HEK293 (cell line): ENCODE measurements at regions not wholly inside any gene's neighbourhood (a gene's known extent, or its start where the extent isn't known, plus 50 kb on each side); places are given as distances from the start of the nearest gene placed in this dataset.

Experiments
- CTCF ChIA-PET: fragments of 350-600 bp; formaldehyde crosslinking; extraction: SDS; loops from one replicate; lab custom pipeline; 2021; ENCODE audit warnings: antibody characterized with exemption; lab: Yijun Ruan, JAX
- POLR2A ChIA-PET: fragments of 300-600 bp; formaldehyde crosslinking; extraction: SDS; loops from one replicate; lab custom pipeline; 2020; ENCODE audit warnings: antibody characterized with exemption, inconsistent platforms; lab: Yijun Ruan, JAX
- H3K27ac ChIP-seq: fragments of 200-500 bp; sonication (Bioruptor generic); 2 replicates; pipeline ENCODE4 v1.5.1; 2014; ENCODE audit warnings: low read depth, low read length, control low read depth, inconsistent platforms; ENCODE audit errors: extremely low read depth
- H3K36me3 ChIP-seq, 2 experiments: fragments of 200-500 bp in 1 of 2; sonication (Bioruptor generic) in 1 of 2; 1 replicate in 1 of 2; 2 replicates in 1 of 2; pipeline ENCODE4 v1.5.1; 2014 to 2017; ENCODE audit warnings: inconsistent platforms in 2 of 2, low read length in 2 of 2; ENCODE audit not compliant: control insufficient read depth in 2 of 2, insufficient read depth in 1 of 2
- H3K4me1 ChIP-seq: fragments of 200-500 bp; sonication (Bioruptor generic); 2 replicates; pipeline ENCODE4 v1.5.1; 2014; ENCODE audit warnings: mild to moderate bottlenecking, low read length, inconsistent platforms; ENCODE audit not compliant: control insufficient read depth, insufficient read depth
- H3K4me3 ChIP-seq: 2 replicates; pipeline ENCODE4 v1.5.1; 2011; ENCODE audit warnings: low read depth, mild to moderate bottlenecking, control low read depth, low read length, moderate library complexity
- H3K9me3 ChIP-seq: fragments of 200-500 bp; sonication (Bioruptor generic); 2 replicates; pipeline ENCODE4 v1.5.1; 2014; ENCODE audit warnings: low read depth, low read length, inconsistent platforms; ENCODE audit not compliant: control insufficient read depth, insufficient read depth
- CTCF ChIP-seq: fragments of 450-650 bp; formaldehyde crosslinking; IDR thresholded peaks from 2 replicates; pipeline ENCODE4 v1.5.1; 2016; ENCODE audit warnings: missing biosample characterization, missing genetic modification characterization
- HOXA7 ChIP-seq: sonication (generic); formaldehyde crosslinking; IDR thresholded peaks from 2 replicates; pipeline ENCODE4 v1.8.1; 2022; ENCODE audit warnings: missing genetic modification reagents, borderline replicate concordance
- HOXC10 ChIP-seq: sonication (generic); formaldehyde crosslinking; IDR thresholded peaks from 2 replicates; pipeline ENCODE4 v1.8.1; 2023; ENCODE audit warnings: mild to moderate bottlenecking, missing genetic modification reagents
- IKZF3 ChIP-seq: fragments of 450-650 bp; IDR thresholded peaks from 2 replicates; pipeline ENCODE4 v1.5.0; 2018; ENCODE audit warnings: missing biosample characterization, mild to moderate bottlenecking, missing genetic modification characterization, moderate library complexity
- RBAK ChIP-seq: fragments of 450-650 bp; formaldehyde crosslinking; IDR thresholded peaks from 2 replicates; pipeline ENCODE4 v1.5.1; 2016; ENCODE audit warnings: missing biosample characterization, missing genetic modification characterization
- SP2 ChIP-seq: fragments of 450-650 bp; formaldehyde crosslinking; IDR thresholded peaks from 2 replicates; pipeline ENCODE4 v1.5.1; 2016; ENCODE audit warnings: missing biosample characterization, missing genetic modification characterization
- SP7 ChIP-seq: fragments of 450-650 bp; formaldehyde crosslinking; IDR thresholded peaks from 2 replicates; pipeline ENCODE4 v1.5.1; 2016; ENCODE audit warnings: missing biosample characterization, missing genetic modification characterization
- TRIM28 ChIP-seq: IDR thresholded peaks from 2 replicates; pipeline ENCODE4 v1.6.1; 2011; ENCODE audit warnings: low read length, control low read depth, borderline replicate concordance
- ZFHX2 ChIP-seq: fragments of 450-650 bp; formaldehyde crosslinking; conservative IDR thresholded peaks from 2 replicates; pipeline ENCODE4 v1.5.1; 2016; ENCODE audit warnings: missing biosample characterization, missing genetic modification characterization
- ZFP41 ChIP-seq: fragments of 450-650 bp; formaldehyde crosslinking; IDR thresholded peaks from 2 replicates; pipeline ENCODE4 v1.5.1; 2016; ENCODE audit warnings: missing biosample characterization, missing genetic modification characterization, borderline replicate concordance
- ZNF214 ChIP-seq: fragments of 450-650 bp; formaldehyde crosslinking; IDR thresholded peaks from 2 replicates; pipeline ENCODE4 v1.5.1; 2017; ENCODE audit warnings: missing biosample characterization, mild to moderate bottlenecking, missing genetic modification characterization, borderline replicate concordance
- ZNF302 ChIP-seq: fragments of 450-650 bp; formaldehyde crosslinking; IDR thresholded peaks from 2 replicates; pipeline ENCODE4 v1.5.1; 2016; ENCODE audit warnings: missing biosample characterization, missing genetic modification characterization, low read depth
- ZNF324 ChIP-seq: fragments of 450-650 bp; formaldehyde crosslinking; IDR thresholded peaks from 2 replicates; pipeline ENCODE4 v1.5.1; 2016; ENCODE audit warnings: missing biosample characterization, missing genetic modification characterization
- ZNF341 ChIP-seq: fragments of 450-650 bp; formaldehyde crosslinking; IDR thresholded peaks from 2 replicates; pipeline ENCODE4; 2016; ENCODE audit warnings: low read depth, missing biosample characterization, missing genetic modification characterization
- ZNF416 ChIP-seq: fragments of 450-650 bp; formaldehyde crosslinking; IDR thresholded peaks from 2 replicates; pipeline ENCODE4 v1.5.1; 2016; ENCODE audit warnings: missing biosample characterization, missing genetic modification characterization
- ZNF423 ChIP-seq: fragments of 450-650 bp; formaldehyde crosslinking; IDR thresholded peaks from 2 replicates; pipeline ENCODE4 v1.5.1; 2016; ENCODE audit warnings: missing biosample characterization, missing genetic modification characterization
- ZNF426 ChIP-seq: fragments of 450-650 bp; formaldehyde crosslinking; IDR thresholded peaks from 2 replicates; pipeline ENCODE4 v1.5.1; 2017; ENCODE audit warnings: missing biosample characterization, missing genetic modification characterization, mild to moderate bottlenecking, inconsistent platforms, moderate library complexity
- ZNF510 ChIP-seq: fragments of 450-650 bp; formaldehyde crosslinking; IDR thresholded peaks from 2 replicates; pipeline ENCODE4 v1.5.1; 2018; ENCODE audit warnings: mild to moderate bottlenecking, missing genetic modification characterization, missing biosample characterization; ENCODE audit not compliant: insufficient replicate concordance
- ZNF530 ChIP-seq: fragments of 450-650 bp; formaldehyde crosslinking; IDR thresholded peaks from 2 replicates; pipeline ENCODE4 v1.5.1; 2016; ENCODE audit warnings: low read depth, missing biosample characterization, missing genetic modification characterization
- ZNF585B ChIP-seq: fragments of 450-650 bp; formaldehyde crosslinking; IDR thresholded peaks from 2 replicates; pipeline ENCODE4 v1.5.1; 2016; ENCODE audit warnings: missing biosample characterization, missing genetic modification characterization
- ZNF629 ChIP-seq: fragments of 450-650 bp; formaldehyde crosslinking; IDR thresholded peaks from 2 replicates; pipeline ENCODE4 v1.5.1; 2017; ENCODE audit warnings: missing biosample characterization, missing genetic modification characterization
- ZNF776 ChIP-seq: fragments of 450-650 bp; formaldehyde crosslinking; IDR thresholded peaks from 2 replicates; pipeline ENCODE4 v1.5.0; 2017; ENCODE audit warnings: missing biosample characterization, missing genetic modification characterization, borderline replicate concordance
- ZNF777 ChIP-seq: fragments of 450-650 bp; formaldehyde crosslinking; IDR thresholded peaks from 2 replicates; pipeline ENCODE4 v1.5.1; 2017; ENCODE audit warnings: missing biosample characterization, missing genetic modification characterization, borderline replicate concordance
- ZNF785 ChIP-seq: fragments of 450-650 bp; formaldehyde crosslinking; IDR thresholded peaks from 2 replicates; pipeline ENCODE4 v1.5.1; 2016; ENCODE audit warnings: missing biosample characterization, missing genetic modification characterization
- ZXDB ChIP-seq: fragments of 450-650 bp; formaldehyde crosslinking; IDR thresholded peaks from 2 replicates; pipeline ENCODE4 v1.5.1; 2016; ENCODE audit warnings: missing biosample characterization, missing genetic modification characterization
- TF ChIP-seq, protein P1 (sequence below): fragments of 450-650 bp; formaldehyde crosslinking; IDR thresholded peaks from 2 replicates; pipeline ENCODE4 v1.5.1; 2017; ENCODE audit warnings: missing biosample characterization, missing genetic modification characterization
- TF ChIP-seq, protein P2 (sequence below): fragments of 450-650 bp; formaldehyde crosslinking; IDR thresholded peaks from 2 replicates; pipeline ENCODE4 v1.5.1; 2016; ENCODE audit warnings: missing biosample characterization, missing genetic modification characterization

- ChIA-PET POLR2A (no interaction called here), CTCF (interaction anchor here (1.1 kb wide), 1 partner anchor 12 kb away, joined by 4 read pairs; no protein-coding TSS in a partner anchor)
- no peaks in the 10 kb centered on the region for H3K36me3 ChIP-seq
- no peak overlapping the region for H3K4me3 ChIP-seq
- no peaks in the 10 kb centered on the region for H3K4me1 ChIP-seq
- no peak overlapping the region for H3K27ac ChIP-seq
- TF ChIP-seq HOXC10 (CRISPR knock-in tag) (no peak), ZNF416 (tag by site-specific recombination) (no peak), ZNF302 (tag by site-specific recombination) (no peak), IKZF3 (tag by site-specific recombination) (no peak), ZNF785 (no peak), ZNF214 (tag by site-specific recombination) (no peak), ZNF629 (tag by site-specific recombination) (no peak), ZNF510 (tag by site-specific recombination) (no peak), ZNF530 (no peak), ZNF324 (tag by site-specific recombination) (no peak), SP2 (tag by site-specific recombination) (no peak), ZNF776 (tag by site-specific recombination) (no peak), CTCF (tag by site-specific recombination) (no peak)
- TF ChIP-seq, protein P1, sequence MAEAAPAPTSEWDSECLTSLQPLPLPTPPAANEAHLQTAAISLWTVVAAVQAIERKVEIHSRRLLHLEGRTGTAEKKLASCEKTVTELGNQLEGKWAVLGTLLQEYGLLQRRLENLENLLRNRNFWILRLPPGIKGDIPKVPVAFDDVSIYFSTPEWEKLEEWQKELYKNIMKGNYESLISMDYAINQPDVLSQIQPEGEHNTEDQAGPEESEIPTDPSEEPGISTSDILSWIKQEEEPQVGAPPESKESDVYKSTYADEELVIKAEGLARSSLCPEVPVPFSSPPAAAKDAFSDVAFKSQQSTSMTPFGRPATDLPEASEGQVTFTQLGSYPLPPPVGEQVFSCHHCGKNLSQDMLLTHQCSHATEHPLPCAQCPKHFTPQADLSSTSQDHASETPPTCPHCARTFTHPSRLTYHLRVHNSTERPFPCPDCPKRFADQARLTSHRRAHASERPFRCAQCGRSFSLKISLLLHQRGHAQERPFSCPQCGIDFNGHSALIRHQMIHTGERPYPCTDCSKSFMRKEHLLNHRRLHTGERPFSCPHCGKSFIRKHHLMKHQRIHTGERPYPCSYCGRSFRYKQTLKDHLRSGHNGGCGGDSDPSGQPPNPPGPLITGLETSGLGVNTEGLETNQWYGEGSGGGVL (tag by site-specific recombination), result no peak
- H3K9me3 ChIP-seq, result no peaks in the 10 kb centered on the region
Observed at GRCh38 chr3:99487894-99488293, 150.5 kb upstream of the COL8A1 start.

DNA sequence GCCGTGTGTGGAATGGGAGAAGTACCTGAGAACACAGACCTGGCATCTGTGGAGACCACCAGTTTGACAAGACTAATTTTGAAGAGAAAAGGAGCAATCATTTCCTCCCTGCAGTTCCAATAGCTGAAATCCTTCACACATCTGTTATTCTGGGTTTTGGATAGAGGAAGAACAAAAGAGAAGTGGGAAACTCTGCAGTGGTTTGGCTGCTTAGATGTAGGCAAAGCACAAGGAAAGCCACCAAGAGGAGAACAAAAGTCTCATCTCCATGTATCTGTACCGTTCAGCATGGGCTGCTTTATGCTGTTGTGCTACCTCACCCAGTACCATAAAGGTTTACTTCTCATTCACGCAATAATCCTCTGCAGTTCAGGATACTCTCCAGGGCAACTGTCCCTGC lies 153.1 kb upstream of the COL8A1 start:
- ChIA-PET POLR2A (no interaction called here), CTCF (no interaction called here)
- H3K4me1 ChIP-seq, result no peaks in the 10 kb centered on the region
- TF ChIP-seq, protein P2, sequence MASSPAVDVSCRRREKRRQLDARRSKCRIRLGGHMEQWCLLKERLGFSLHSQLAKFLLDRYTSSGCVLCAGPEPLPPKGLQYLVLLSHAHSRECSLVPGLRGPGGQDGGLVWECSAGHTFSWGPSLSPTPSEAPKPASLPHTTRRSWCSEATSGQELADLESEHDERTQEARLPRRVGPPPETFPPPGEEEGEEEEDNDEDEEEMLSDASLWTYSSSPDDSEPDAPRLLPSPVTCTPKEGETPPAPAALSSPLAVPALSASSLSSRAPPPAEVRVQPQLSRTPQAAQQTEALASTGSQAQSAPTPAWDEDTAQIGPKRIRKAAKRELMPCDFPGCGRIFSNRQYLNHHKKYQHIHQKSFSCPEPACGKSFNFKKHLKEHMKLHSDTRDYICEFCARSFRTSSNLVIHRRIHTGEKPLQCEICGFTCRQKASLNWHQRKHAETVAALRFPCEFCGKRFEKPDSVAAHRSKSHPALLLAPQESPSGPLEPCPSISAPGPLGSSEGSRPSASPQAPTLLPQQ (tag by site-specific recombination), result no peak
- no peak for TF ChIP-seq ZXDB (tag by site-specific recombination)
- no peak for TF ChIP-seq ZNF416 (tag by site-specific recombination)
- TF ChIP-seq, protein P1 (tag by site-specific recombination), result no peak
- TF ChIP-seq HOXA7 (CRISPR knock-in tag), result no peak
- no peak for TF ChIP-seq ZNF585B (tag by site-specific recombination)
- no peak for TF ChIP-seq ZNF341 (tag by site-specific recombination)
- TF ChIP-seq ZNF426 (tag by site-specific recombination), result no peak
- TF ChIP-seq RBAK, result no peak
- no peak for TF ChIP-seq ZNF423 (tag by site-specific recombination)
- TF ChIP-seq ZNF777, result no peak
- no peak for TF ChIP-seq ZFHX2 (tag by site-specific recombination)
- no peak for TF ChIP-seq TRIM28
- TF ChIP-seq ZNF510 (tag by site-specific recombination), result no peak
- TF ChIP-seq SP7 (tag by site-specific recombination), result no peak
- no peak for TF ChIP-seq ZFP41 (tag by site-specific recombination)
- H3K36me3 ChIP-seq, result no peaks in the 10 kb centered on the region
- H3K27ac ChIP-seq, result no peak overlapping the region
- no peaks in the 10 kb centered on the region for H3K9me3 ChIP-seq
- no peak overlapping the region for H3K4me3 ChIP-seq
